HCT116 (cell line): ENCODE measurements at regions not wholly inside any gene's neighbourhood (a gene's known extent, or its start where the extent isn't known, plus 50 kb on each side); places are given as distances from the start of the nearest gene placed in this dataset.

ENCODE experiments used
- ATAC-seq: fragments of 200-7000 bp; cut with Tn5 transposase; 2 replicates; pipeline ENCODE4 v1.9.1; 2020; ENCODE audit warnings: mild to moderate bottlenecking, moderate library complexity
- BruUV-seq: library from RNA; stranded (reverse); fragments of 400-500 nt; replicated peaks from 2 replicates; lab custom pipeline; 2021; lab: Mats Ljungman, UMichigan
- CTCF ChIA-PET: fragments of 300-600 bp; sonication (Branson Sonifier 250); formaldehyde crosslinking; loops from one replicate; lab custom pipeline; 2021; ENCODE audit warnings: antibody characterized with exemption; lab: Charles Lee
- POLR2A ChIA-PET: fragments of 300-600, 350-600 bp; sonication (Branson Sonifier 250); formaldehyde crosslinking; loops from one replicate; lab custom pipeline; 2021; ENCODE audit warnings: antibody characterized with exemption; lab: Charles Lee
- RAD21 ChIA-PET, 2 experiments: fragments of 300-600 bp; sonication (Branson Sonifier 250); formaldehyde crosslinking; loops; one replicate each; lab custom pipeline; 2023; ENCODE audit warnings: low total read pairs in 2 of 2; ENCODE audit not compliant: uncharacterized antibody in 2 of 2, unreplicated experiment in 2 of 2, low non-redundant PET in 1 of 2; lab: Charles Lee
- DNase-seq: peaks from one replicate; pipeline ENCODE4 v3.0.0-alpha.2; 2010; ENCODE audit warnings: low read depth, low spot score
- H2AFZ ChIP-seq: fragments of 200-600 bp; shearing (Covaris generic), sonication (generic); 2 replicates; pipeline ENCODE4 v1.6.1; 2017; ENCODE audit warnings: low read depth, mixed run types, mixed read lengths, antibody characterized with exemption, low read length; ENCODE audit not compliant: poor library complexity, severe bottlenecking
- H3K27ac ChIP-seq: 2 replicates; pipeline ENCODE4 v1.5.1; 2012; ENCODE audit warnings: low read depth, low read length
- H3K27me3 ChIP-seq: fragments of 200-600 bp; sonication (generic); 2 replicates; pipeline ENCODE4 v1.6.1; 2016; ENCODE audit warnings: mixed run types, low read length, mixed read lengths; ENCODE audit not compliant: insufficient read depth
- H3K36me3 ChIP-seq, 2 experiments: fragments of 200-500 bp in 1 of 2; fragments of 200-600 bp in 1 of 2; sonication (Bioruptor generic) in 1 of 2; sonication (generic) in 1 of 2; 2 replicates each; pipeline versions ENCODE4 v1.5.1 to v1.6.1; 2014 to 2016; ENCODE audit warnings: low read length in 2 of 2, inconsistent platforms in 1 of 2, mixed read lengths in 1 of 2, mixed run types in 1 of 2; ENCODE audit not compliant: insufficient read depth in 2 of 2, control insufficient read depth in 1 of 2
- H3K4me1 ChIP-seq, 2 experiments: fragments of 200-600 bp in 1 of 2; sonication (generic) in 1 of 2; 2 replicates each; pipeline versions ENCODE4 v1.5.1 to v1.6.1; 2012 to 2017; ENCODE audit warnings: low read length in 2 of 2, inconsistent platforms in 1 of 2, mild to moderate bottlenecking in 1 of 2, mixed read lengths in 1 of 2, mixed run types in 1 of 2, moderate library complexity in 1 of 2; ENCODE audit not compliant: insufficient read depth in 2 of 2, control insufficient read depth in 1 of 2
- H3K4me2 ChIP-seq: fragments of 200-600 bp; sonication (generic); 2 replicates; pipeline ENCODE4 v1.6.1; 2017; ENCODE audit warnings: mixed run types, low read length, mixed read lengths
- H3K4me3 ChIP-seq, 2 experiments: fragments of 200-600 bp in 1 of 2; sonication (generic) in 1 of 2; replicated peaks in 1 of 2; 2 replicates each; pipeline ENCODE4 v1.5.1; 2011 to 2016; ENCODE audit warnings: low read length in 2 of 2, control low read depth in 1 of 2, low read depth in 1 of 2, mild to moderate bottlenecking in 1 of 2, mixed read lengths in 1 of 2, mixed run types in 1 of 2
- H3K79me2 ChIP-seq: fragments of 200-600 bp; sonication (generic); 2 replicates; pipeline ENCODE4 v1.6.1; 2017; ENCODE audit warnings: mild to moderate bottlenecking, mixed run types, low read length, moderate library complexity, mixed read lengths; ENCODE audit not compliant: insufficient read depth
- H3K9ac ChIP-seq: fragments of 200-600 bp; sonication (generic); 2 replicates; pipeline ENCODE4 v1.6.1; 2016; ENCODE audit warnings: low read length, mixed read lengths
- H3K9me2 ChIP-seq: fragments of 200-600 bp; sonication (generic), shearing (Covaris generic); 2 replicates; pipeline ENCODE4 v1.6.1; 2017; ENCODE audit warnings: mixed run types, mild to moderate bottlenecking, moderate library complexity; ENCODE audit not compliant: insufficient read depth
- H3K9me3 ChIP-seq, 2 experiments: fragments of 200-500 bp in 1 of 2; fragments of 200-600 bp in 1 of 2; sonication (Bioruptor generic) in 1 of 2; sonication (generic) in 1 of 2; 2 replicates each; pipeline ENCODE4 v1.6.1; 2014 to 2017; ENCODE audit warnings: low read length in 2 of 2, mixed read lengths in 2 of 2, inconsistent platforms in 1 of 2, low read depth in 1 of 2, mild to moderate bottlenecking in 1 of 2, mixed run types in 1 of 2, moderate library complexity in 1 of 2; ENCODE audit not compliant: control insufficient read depth in 1 of 2, insufficient read depth in 1 of 2
- H4K20me1 ChIP-seq: fragments of 200-600 bp; sonication (generic), shearing (Covaris generic); 2 replicates; pipeline ENCODE4 v1.6.1; 2017; ENCODE audit warnings: mixed run types, mild to moderate bottlenecking, moderate library complexity; ENCODE audit not compliant: insufficient read depth
- CBX3 ChIP-seq: IDR thresholded peaks from 2 replicates; pipeline ENCODE4 v1.6.1; 2012; ENCODE audit warnings: low read depth
- CEBPB ChIP-seq: IDR thresholded peaks from 2 replicates; pipeline ENCODE4 v1.6.1; 2012; ENCODE audit warnings: low read depth
- ELF1 ChIP-seq: IDR thresholded peaks from 2 replicates; pipeline ENCODE4 v1.6.1; 2012; ENCODE audit warnings: low read depth, borderline replicate concordance
- JUND ChIP-seq: IDR thresholded peaks from 2 replicates; pipeline ENCODE4 v1.6.1; 2012
- POLR2A ChIP-seq: IDR thresholded peaks from 2 replicates; pipeline ENCODE4 v1.7.0; 2011; ENCODE audit warnings: borderline replicate concordance; ENCODE audit not compliant: insufficient read depth, insufficient read length; ENCODE audit errors: extremely low read depth
- RAD21 ChIP-seq: IDR thresholded peaks from 2 replicates; pipeline ENCODE4 v1.6.1; 2012; ENCODE audit warnings: low read depth, mild to moderate bottlenecking
- SIN3A ChIP-seq: IDR thresholded peaks from 2 replicates; pipeline ENCODE4 v1.6.1; 2012; ENCODE audit warnings: low read depth
- SRF ChIP-seq: IDR thresholded peaks from 2 replicates; pipeline ENCODE4 v1.6.1; 2012; ENCODE audit warnings: low read depth
- TCF7L2 ChIP-seq: IDR thresholded peaks from 2 replicates; pipeline ENCODE4 v1.7.0; 2011; ENCODE audit warnings: borderline replicate concordance, inconsistent platforms; ENCODE audit not compliant: insufficient read depth, insufficient read length; ENCODE audit errors: extremely low read depth
- intact Hi-C: fragments of 100-400 bp; cut with micrococcal nuclease; formaldehyde crosslinking; loops from 2 replicates; pipeline ENCODE4 v1.10.0; 2022
- TF ChIP-seq, protein P1 (sequence below): IDR thresholded peaks from 2 replicates; pipeline ENCODE4 v1.6.1; 2011; ENCODE audit warnings: mild to moderate bottlenecking, low read length, moderate library complexity; ENCODE audit not compliant: insufficient replicate concordance; ENCODE audit errors: extremely low read depth
- TF ChIP-seq, protein P2 (sequence below): IDR thresholded peaks from 2 replicates; pipeline ENCODE4 v1.6.1; 2012
- TF ChIP-seq, protein P3 (sequence below): IDR thresholded peaks from 2 replicates; pipeline ENCODE4 v1.6.1; 2012
- TF ChIP-seq, protein P4 (sequence below), 3 experiments: fragments of 200-600 bp in 1 of 3; sonication (generic) in 1 of 3; IDR thresholded peaks in 2 of 3; conservative IDR thresholded peaks in 1 of 3; 2 replicates each; pipeline ENCODE4 v1.5.1; 2012 to 2017; ENCODE audit warnings: low read depth in 2 of 3, low read length in 2 of 3, antibody characterized with exemption in 1 of 3, borderline replicate concordance in 1 of 3, control low read depth in 1 of 3, mild to moderate bottlenecking in 1 of 3, mixed read lengths in 1 of 3, mixed run types in 1 of 3, moderate library complexity in 1 of 3; ENCODE audit not compliant: insufficient read depth in 1 of 3

DNA sequence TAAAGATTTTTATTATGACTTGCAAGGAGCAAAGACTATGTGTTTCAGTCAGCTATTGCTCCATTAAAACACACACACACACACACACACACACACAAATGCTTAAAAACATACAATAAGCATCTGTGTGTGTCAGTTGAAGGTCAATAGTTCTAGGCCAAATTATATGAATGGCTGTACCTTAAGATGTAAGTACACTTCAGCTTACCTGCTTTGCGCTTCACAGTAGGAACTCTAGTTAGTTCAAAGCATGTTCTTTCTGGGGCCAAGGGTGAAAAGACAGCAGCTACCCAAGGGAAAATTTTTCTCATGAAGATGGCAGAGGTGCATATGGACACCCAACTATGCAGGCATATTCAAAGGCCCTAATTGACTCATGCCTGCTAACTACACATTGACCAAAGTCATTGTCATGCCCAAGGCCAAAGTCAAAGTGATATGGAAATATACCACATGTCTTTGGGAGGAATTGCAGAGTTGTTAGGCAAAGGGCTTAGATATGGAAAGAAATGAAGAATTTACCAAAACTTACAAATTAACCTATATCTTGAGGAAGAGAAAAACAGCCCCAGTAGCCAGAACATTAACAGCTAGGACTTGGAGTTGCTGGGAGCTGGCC lies 61.9 kb upstream of the BTN3A2 start:
- Histone ChIP-seq H3K4me1 (peaks cover 0 to 30% of the 10 kb centered on the region in 2 experiments; a peak in 2 of 4 replicates), H3K9me2 (no peaks in the 10 kb centered on the region), H3K27me3 (no peaks in the 10 kb centered on the region), H3K9me3 (no peaks in the 10 kb centered on the region), H3K36me3 (no peaks in the 10 kb centered on the region), H3K4me3 (no peak overlapping the region), H3K79me2 (no peaks in the 10 kb centered on the region), H2AFZ (no peak overlapping the region), H3K4me2 (no peak overlapping the region), H3K27ac (no peak overlapping the region), H4K20me1 (no peaks in the 10 kb centered on the region), H3K9ac (no peak overlapping the region)
- DNase-seq: no peak
- RAD21 ChIA-PET: no interaction called here
- POLR2A ChIA-PET: interaction anchor here (0.7 to 0.8 kb wide), 3 partner anchors 20 to 270 kb away, joined by 3 to 4 read pairs (median 3); a partner anchor contains a TSS
- intact Hi-C loops: no loop called here
- TF ChIP-seq, protein P1, sequence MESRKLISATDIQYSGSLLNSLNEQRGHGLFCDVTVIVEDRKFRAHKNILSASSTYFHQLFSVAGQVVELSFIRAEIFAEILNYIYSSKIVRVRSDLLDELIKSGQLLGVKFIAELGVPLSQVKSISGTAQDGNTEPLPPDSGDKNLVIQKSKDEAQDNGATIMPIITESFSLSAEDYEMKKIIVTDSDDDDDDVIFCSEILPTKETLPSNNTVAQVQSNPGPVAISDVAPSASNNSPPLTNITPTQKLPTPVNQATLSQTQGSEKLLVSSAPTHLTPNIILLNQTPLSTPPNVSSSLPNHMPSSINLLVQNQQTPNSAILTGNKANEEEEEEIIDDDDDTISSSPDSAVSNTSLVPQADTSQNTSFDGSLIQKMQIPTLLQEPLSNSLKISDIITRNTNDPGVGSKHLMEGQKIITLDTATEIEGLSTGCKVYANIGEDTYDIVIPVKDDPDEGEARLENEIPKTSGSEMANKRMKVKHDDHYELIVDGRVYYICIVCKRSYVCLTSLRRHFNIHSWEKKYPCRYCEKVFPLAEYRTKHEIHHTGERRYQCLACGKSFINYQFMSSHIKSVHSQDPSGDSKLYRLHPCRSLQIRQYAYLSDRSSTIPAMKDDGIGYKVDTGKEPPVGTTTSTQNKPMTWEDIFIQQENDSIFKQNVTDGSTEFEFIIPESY: no peak
- TF ChIP-seq, protein P2, sequence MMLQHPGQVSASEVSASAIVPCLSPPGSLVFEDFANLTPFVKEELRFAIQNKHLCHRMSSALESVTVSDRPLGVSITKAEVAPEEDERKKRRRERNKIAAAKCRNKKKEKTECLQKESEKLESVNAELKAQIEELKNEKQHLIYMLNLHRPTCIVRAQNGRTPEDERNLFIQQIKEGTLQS: no peak
- TF ChIP-seq JUND: no peak
- no peak for TF ChIP-seq CBX3
- TF ChIP-seq TCF7L2: no peak
- TF ChIP-seq SIN3A: no peak
- TF ChIP-seq, protein P3, sequence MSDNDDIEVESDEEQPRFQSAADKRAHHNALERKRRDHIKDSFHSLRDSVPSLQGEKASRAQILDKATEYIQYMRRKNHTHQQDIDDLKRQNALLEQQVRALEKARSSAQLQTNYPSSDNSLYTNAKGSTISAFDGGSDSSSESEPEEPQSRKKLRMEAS: no peak
- TF ChIP-seq, protein P4, sequence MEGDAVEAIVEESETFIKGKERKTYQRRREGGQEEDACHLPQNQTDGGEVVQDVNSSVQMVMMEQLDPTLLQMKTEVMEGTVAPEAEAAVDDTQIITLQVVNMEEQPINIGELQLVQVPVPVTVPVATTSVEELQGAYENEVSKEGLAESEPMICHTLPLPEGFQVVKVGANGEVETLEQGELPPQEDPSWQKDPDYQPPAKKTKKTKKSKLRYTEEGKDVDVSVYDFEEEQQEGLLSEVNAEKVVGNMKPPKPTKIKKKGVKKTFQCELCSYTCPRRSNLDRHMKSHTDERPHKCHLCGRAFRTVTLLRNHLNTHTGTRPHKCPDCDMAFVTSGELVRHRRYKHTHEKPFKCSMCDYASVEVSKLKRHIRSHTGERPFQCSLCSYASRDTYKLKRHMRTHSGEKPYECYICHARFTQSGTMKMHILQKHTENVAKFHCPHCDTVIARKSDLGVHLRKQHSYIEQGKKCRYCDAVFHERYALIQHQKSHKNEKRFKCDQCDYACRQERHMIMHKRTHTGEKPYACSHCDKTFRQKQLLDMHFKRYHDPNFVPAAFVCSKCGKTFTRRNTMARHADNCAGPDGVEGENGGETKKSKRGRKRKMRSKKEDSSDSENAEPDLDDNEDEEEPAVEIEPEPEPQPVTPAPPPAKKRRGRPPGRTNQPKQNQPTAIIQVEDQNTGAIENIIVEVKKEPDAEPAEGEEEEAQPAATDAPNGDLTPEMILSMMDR (IDR thresholded peaks at IDR 0.05 in 2 of 3, conservative IDR thresholded peaks at IDR 0.05 in 1 of 3; ENCODE audit: borderline replicate concordance in 1 of 3, insufficient read depth in 1 of 3, low read depth in 2 of 3, low read length in 2 of 3): no peak
- no peak for TF ChIP-seq ELF1
- TF ChIP-seq POLR2A: no peak
- TF ChIP-seq SRF: no peak
- no peak for TF ChIP-seq RAD21
- no peak for TF ChIP-seq CEBPB
- BruUV-seq: no TSS peak
- CTCF ChIA-PET: no interaction called here
- no peak for ATAC-seq
